CD14-positive monocyte (primary cell): ENCODE measurements at regions not wholly inside any gene's neighbourhood (a gene's known extent, or its start where the extent isn't known, plus 50 kb on each side); places are given as distances from the start of the nearest gene placed in this dataset.

ENCODE experiments used
- DNase-seq, 3 donors: peaks; one replicate each; pipeline ENCODE4 v3.0.0-alpha.2; 2011 to 2022
- H2AFZ ChIP-seq: 2 replicates; pipeline ENCODE4 v1.6.0; 2012; ENCODE audit warnings: mild to moderate bottlenecking, low read depth, low read length, inconsistent platforms; ENCODE audit not compliant: insufficient read depth, poor library complexity, severe bottlenecking
- H3K27ac ChIP-seq, 2 donors: 1 replicate in 1 of 2; 2 replicates in 1 of 2; pipeline ENCODE4 v1.5.1; 2012 to 2013; ENCODE audit warnings: low read length in 2 of 2, control low read depth in 1 of 2, inconsistent platforms in 1 of 2, low read depth in 1 of 2, mild to moderate bottlenecking in 1 of 2
- H3K27me3 ChIP-seq, 2 donors: one replicate each; pipeline versions ENCODE4 v1.6.0 to v1.6.1; 2011 to 2013; ENCODE audit warnings: low read length in 2 of 2; ENCODE audit not compliant: control insufficient read depth in 2 of 2, insufficient read depth in 2 of 2
- H3K36me3 ChIP-seq, 2 donors: replicated peaks in 1 of 2; 1 replicate in 1 of 2; 2 replicates in 1 of 2; pipeline versions ENCODE4 v1.5.1 to v1.6.1; 2012 to 2013; ENCODE audit warnings: low read length in 2 of 2, control low read depth in 1 of 2, inconsistent platforms in 1 of 2, mild to moderate bottlenecking in 1 of 2; ENCODE audit not compliant: insufficient read depth in 2 of 2, control insufficient read depth in 1 of 2
- H3K4me1 ChIP-seq, 2 donors: 1 replicate in 1 of 2; 2 replicates in 1 of 2; pipeline versions ENCODE4 v1.5.1 to v1.6.1; 2012 to 2013; ENCODE audit warnings: low read length in 2 of 2, control low read depth in 1 of 2, inconsistent platforms in 1 of 2, mild to moderate bottlenecking in 1 of 2, moderate library complexity in 1 of 2; ENCODE audit not compliant: insufficient read depth in 2 of 2, control insufficient read depth in 1 of 2
- H3K4me2 ChIP-seq: replicated peaks from 2 replicates; pipeline ENCODE3; 2012; ENCODE audit warnings: low read length, moderate library complexity, mild to moderate bottlenecking; ENCODE audit not compliant: poor library complexity, severe bottlenecking; ENCODE audit errors: extremely low read depth
- H3K4me3 ChIP-seq, 3 experiments: fragments of 200-600 bp in 1 of 3; sonication (generic) in 1 of 3; replicated peaks in 1 of 3; 1 replicate in 2 of 3; 2 replicates in 1 of 3; pipeline ENCODE4 v1.5.1; 2011 to 2013; ENCODE audit warnings: low read length in 3 of 3, mild to moderate bottlenecking in 3 of 3, control low read depth in 2 of 3, low read depth in 2 of 3, inconsistent platforms in 1 of 3, moderate library complexity in 1 of 3
- H3K79me2 ChIP-seq: 2 replicates; pipeline ENCODE4 v1.6.0; 2012; ENCODE audit warnings: mild to moderate bottlenecking, control low read depth, inconsistent platforms, low read length, moderate library complexity; ENCODE audit not compliant: insufficient read depth
- H3K9ac ChIP-seq: 2 replicates; pipeline ENCODE4 v1.6.0; 2017; ENCODE audit warnings: low read length, mild to moderate bottlenecking; ENCODE audit not compliant: insufficient read depth, poor library complexity, severe bottlenecking
- H3K9me3 ChIP-seq, 2 donors: replicated peaks in 1 of 2; 1 replicate in 1 of 2; 2 replicates in 1 of 2; pipeline versions ENCODE4 v1.5.1 to v1.6.1; 2012 to 2013; ENCODE audit warnings: low read length in 2 of 2, control low read depth in 1 of 2; ENCODE audit not compliant: control insufficient read depth in 1 of 2, insufficient read depth in 1 of 2
- H4K20me1 ChIP-seq: 2 replicates; pipeline ENCODE4 v1.6.0; 2012; ENCODE audit warnings: mild to moderate bottlenecking, low read length, control low read depth, moderate library complexity; ENCODE audit not compliant: insufficient read depth
- H3K27ac Mint-ChIP-seq, 7 donors: one replicate each; pipeline ENCODE4 v1.8.0; 2020; ENCODE audit warnings: mild to moderate bottlenecking in 7 of 7, mixed read lengths in 7 of 7, moderate library complexity in 6 of 7, inconsistent platforms in 2 of 7
- H3K27me3 Mint-ChIP-seq, 3 donors: one replicate each; pipeline ENCODE4 v1.8.0; 2021 to 2022; ENCODE audit warnings: low read depth in 3 of 3, mild to moderate bottlenecking in 3 of 3, mixed read lengths in 3 of 3, moderate library complexity in 3 of 3, inconsistent platforms in 1 of 3
- H3K36me3 Mint-ChIP-seq, 2 donors: one replicate each; pipeline ENCODE4 v1.8.0; 2020; ENCODE audit warnings: mixed read lengths in 2 of 2, inconsistent platforms in 1 of 2, mild to moderate bottlenecking in 1 of 2
- H3K4me1 Mint-ChIP-seq: one replicate; pipeline ENCODE4 v1.8.0; 2020; ENCODE audit warnings: mild to moderate bottlenecking, mixed read lengths
- H3K4me3 Mint-ChIP-seq, 2 donors: one replicate each; pipeline ENCODE4 v1.8.0; 2020; ENCODE audit warnings: mild to moderate bottlenecking in 2 of 2, mixed read lengths in 2 of 2, moderate library complexity in 1 of 2
- H3K9me3 Mint-ChIP-seq, 7 donors: one replicate each; pipeline ENCODE4 v1.8.0; 2020 to 2022; ENCODE audit warnings: mixed read lengths in 7 of 7, mild to moderate bottlenecking in 6 of 7, moderate library complexity in 6 of 7, inconsistent platforms in 2 of 7
- CTCF ChIP-seq: fragments of 200-600 bp; IDR thresholded peaks from one replicate; pipeline ENCODE4 v1.8.0; 2022; ENCODE audit warnings: antibody characterized with exemption, mild to moderate bottlenecking
- WGBS: methylation state at CpG from one replicate; pipeline ENCODE4 v1.1.5; 2013; ENCODE audit warnings: missing lambda C conversion rate; ENCODE audit not compliant: insufficient coverage; 5-methylcytosine and 5-hydroxymethylcytosine counted together
- intact Hi-C, 2 donors: fragments of 100-400 bp; cut with micrococcal nuclease; formaldehyde crosslinking; loops; one replicate each; pipeline versions ENCODE4 v1.15.0 to v1.15.1; 2023

- Histone ChIP-seq H3K4me3 (no peak overlapping the region), H3K9ac (no peak overlapping the region), H3K36me3 (no peaks in the 10 kb centered on the region), H3K4me2 (peak overlapping the region; percentile 62), H3K79me2 (no peaks in the 10 kb centered on the region), H2AFZ (peak overlapping the region; percentile 1), H4K20me1 (no peaks in the 10 kb centered on the region), H3K27ac (no peak overlapping the region), H3K27me3 (peaks cover 0 to 2% of the 10 kb centered on the region in 2 donors), H3K4me1 (peaks cover 20 to 35% of the 10 kb centered on the region in 2 donors), H3K9me3 (peaks cover 4 to 10% of the 10 kb centered on the region in 2 donors)
- intact Hi-C loops: no loop called here
- no peak for DNase-seq
- WGBS: no CpG with 5 or more reads among the region's 4 CpGs
- no peak overlapping the region for H3K4me3 Mint-ChIP-seq
- no peak overlapping the region for H3K27ac Mint-ChIP-seq
- H3K4me1 Mint-ChIP-seq: peaks cover 42% of the 10 kb centered on the region
- H3K27me3 Mint-ChIP-seq: peaks cover 3 to 16% (median 4%) of the 10 kb centered on the region in 3 donors
- TF ChIP-seq CTCF: no peak
- peaks cover 17 to 34% (median 23%) of the 10 kb centered on the region in 7 donors for H3K9me3 Mint-ChIP-seq
- peaks cover 0 to 22% of the 10 kb centered on the region in 2 donors for H3K36me3 Mint-ChIP-seq
Measured at GRCh38 chr2:145412155-145412554, 892.2 kb upstream of the ZEB2 start.

GRCh38 chr2:145411493-145411892 lies 891.6 kb upstream of the ZEB2 start:
- peak overlapping the region in 3 of 7 donors; percentile 9 to 35 (median 29) for H3K27ac Mint-ChIP-seq
- H3K79me2 ChIP-seq: no peaks in the 10 kb centered on the region
- H3K27ac ChIP-seq: no peak overlapping the region
- peak overlapping the region; percentile 1 for H2AFZ ChIP-seq
- H3K4me1 Mint-ChIP-seq: peaks cover 42% of the 10 kb centered on the region
- no CpG with 5 or more reads among the region's 4 CpGs for WGBS
- H3K9me3 Mint-ChIP-seq: peaks cover 17 to 33% (median 23%) of the 10 kb centered on the region in 7 donors
- peak; percentile 4 to 18 (median 11) for DNase-seq
- peak overlapping the region; percentile 62 for H3K4me2 ChIP-seq
- H3K36me3 ChIP-seq: no peaks in the 10 kb centered on the region
- no peak for TF ChIP-seq CTCF
- H4K20me1 ChIP-seq: no peaks in the 10 kb centered on the region
- H3K4me1 ChIP-seq: peaks cover 20 to 35% of the 10 kb centered on the region in 2 donors
- peaks cover 0 to 22% of the 10 kb centered on the region in 2 donors for H3K36me3 Mint-ChIP-seq
- peak overlapping the region in 2 of 3 experiments; percentile 4 to 56 for H3K4me3 ChIP-seq
- peak overlapping the region; percentile 54 to 90 for H3K4me3 Mint-ChIP-seq
- H3K9me3 ChIP-seq: peaks cover 4 to 10% of the 10 kb centered on the region in 2 donors
- H3K9ac ChIP-seq: no peak overlapping the region
- H3K27me3 Mint-ChIP-seq: peaks cover 3 to 16% (median 4%) of the 10 kb centered on the region in 3 donors
- intact Hi-C loops: no loop called here
- peaks cover 0 to 2% of the 10 kb centered on the region in 2 donors for H3K27me3 ChIP-seq
